GM21786 (cell line): ENCODE measurements at regions not wholly inside any gene's neighbourhood (a gene's known extent, or its start where the extent isn't known, plus 50 kb on each side); places are given as distances from the start of the nearest gene placed in this dataset.

Source experiments
- ATAC-seq: cut with Tn5 transposase; IDR thresholded peaks from one replicate; pipeline ENCODE4 v1.9.1; 2021; ENCODE audit not compliant: unreplicated experiment

GRCh38 chr3:164179110-164179774 lies 899.1 kb downstream of the SI start:
- ATAC-seq, result no peak

- ATAC-seq, result no peak
Measured at GRCh38 chr3:164174059-164174458, 904.2 kb downstream of the SI start.

- ATAC-seq, result no peak
Measured at GRCh38 chr3:164155400-164155799, 922.9 kb downstream of the SI start.

- no peak for ATAC-seq
Measured at GRCh38 chr3:164144824-164145223, 933.5 kb downstream of the SI start.

GRCh38 chr3:164132878-164133277 lies 945.4 kb downstream of the SI start:
- no peak for ATAC-seq

- no peak for ATAC-seq
Measured at GRCh38 chr3:164113371-164114332, 964.6 kb downstream of the SI start.

- ATAC-seq, result no peak
Measured at GRCh38 chr3:164096352-164096751, 981.9 kb downstream of the SI start.

- no peak for ATAC-seq
Measured at GRCh38 chr3:164095949-164096348, 982.3 kb downstream of the SI start.

GRCh38 chr3:164095279-164095678 lies 983.0 kb downstream of the SI start:
- ATAC-seq, result no peak

- ATAC-seq, result no peak
Measured at GRCh38 chr3:164094546-164094945, 983.8 kb downstream of the SI start.

GRCh38 chr3:164080208-164080607 lies 998.1 kb downstream of the SI start:
- no peak for ATAC-seq

- ATAC-seq, result no peak
Measured at GRCh38 chr3:164064298-164064697, 1014.0 kb downstream of the SI start.

- ATAC-seq, result no peak
Measured at GRCh38 chr3:164060923-164061322, 1017.4 kb downstream of the SI start.

GRCh38 chr3:164049847-164050246 lies 1028.4 kb downstream of the SI start:
- no peak for ATAC-seq

GRCh38 chr3:164048451-164048850 lies 1029.8 kb downstream of the SI start:
- no peak for ATAC-seq

- ATAC-seq, result no peak
Measured at GRCh38 chr3:164040991-164041390, 1037.3 kb downstream of the SI start.

- ATAC-seq, result no peak
Measured at GRCh38 chr3:164030194-164030593, 1048.1 kb downstream of the SI start.

- no peak for ATAC-seq
Measured at GRCh38 chr3:164024786-164025185, 1053.5 kb downstream of the SI start.

- no peak for ATAC-seq
Measured at GRCh38 chr3:164023480-164023879, 1054.8 kb downstream of the SI start.

GRCh38 chr3:164018500-164018899 lies 1059.8 kb downstream of the SI start:
- ATAC-seq, result no peak

GRCh38 chr3:164007765-164008164 lies 1070.5 kb downstream of the SI start:
- ATAC-seq, result no peak

- no peak for ATAC-seq
Measured at GRCh38 chr3:164004205-164004604, 1074.1 kb downstream of the SI start.
